Activated naive CD8-positive, alpha-beta T cell treated with anti-CD3 and anti-CD28 coated beads, Interleukin-2, amount 50 U/mL, for 24 hours (primary cell): ENCODE measurements at regions not wholly inside any gene's neighbourhood (a gene's known extent, or its start where the extent isn't known, plus 50 kb on each side); places are given as distances from the start of the nearest gene placed in this dataset.

ENCODE experiments used
- ATAC-seq: fragments of 150-1000 bp; cut with Tn5 transposase; one replicate; pipeline ENCODE4 v1.10.0; 2021
- DNase-seq: peaks from one replicate; pipeline ENCODE4 v3.0.0; 2021
- H3K27ac Mint-ChIP-seq: one replicate; pipeline ENCODE4 v1.8.0; 2021; ENCODE audit warnings: mild to moderate bottlenecking, mixed read lengths
- H3K27me3 Mint-ChIP-seq: one replicate; pipeline ENCODE4 v1.8.0; 2021; ENCODE audit warnings: mixed read lengths
- H3K36me3 Mint-ChIP-seq: one replicate; pipeline ENCODE4 v1.8.0; 2021; ENCODE audit warnings: low read depth, mixed read lengths
- H3K4me1 Mint-ChIP-seq: one replicate; pipeline ENCODE4 v1.8.0; 2021; ENCODE audit warnings: mixed read lengths
- H3K4me3 Mint-ChIP-seq: one replicate; pipeline ENCODE4 v1.8.0; 2021; ENCODE audit warnings: mild to moderate bottlenecking, moderate library complexity, mixed read lengths
- H3K9me3 Mint-ChIP-seq: one replicate; pipeline ENCODE4 v1.8.0; 2021; ENCODE audit warnings: mixed read lengths

DNA sequence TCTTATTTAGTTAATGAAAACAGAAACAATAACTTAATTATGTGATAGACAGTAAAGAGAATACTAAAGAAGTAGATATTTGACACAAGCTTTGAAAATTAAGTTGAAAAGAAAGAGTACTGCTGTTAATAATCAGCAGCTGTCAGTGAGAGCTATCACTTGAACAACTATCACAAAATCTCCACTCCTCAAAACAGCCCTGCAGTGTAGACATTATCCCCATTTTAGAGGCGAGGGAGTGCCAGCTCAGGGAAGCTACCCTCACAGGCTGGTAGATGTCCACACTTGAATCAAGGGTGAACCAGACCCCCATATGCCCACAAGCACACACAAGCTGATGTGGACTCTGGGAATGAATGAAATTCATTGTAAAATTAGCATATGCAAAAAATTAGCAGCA is 248.8 kb downstream of the RHOU start:
- Mint-ChIP-seq H3K27me3 (no peaks in the 10 kb centered on the region), H3K9me3 (no peaks in the 10 kb centered on the region), H3K36me3 (no peaks in the 10 kb centered on the region), H3K4me1 (peaks cover 1% of the 10 kb centered on the region), H3K27ac (no peak overlapping the region), H3K4me3 (no peak overlapping the region)
- DNase-seq (no peak), ATAC-seq (no peak)

DNA sequence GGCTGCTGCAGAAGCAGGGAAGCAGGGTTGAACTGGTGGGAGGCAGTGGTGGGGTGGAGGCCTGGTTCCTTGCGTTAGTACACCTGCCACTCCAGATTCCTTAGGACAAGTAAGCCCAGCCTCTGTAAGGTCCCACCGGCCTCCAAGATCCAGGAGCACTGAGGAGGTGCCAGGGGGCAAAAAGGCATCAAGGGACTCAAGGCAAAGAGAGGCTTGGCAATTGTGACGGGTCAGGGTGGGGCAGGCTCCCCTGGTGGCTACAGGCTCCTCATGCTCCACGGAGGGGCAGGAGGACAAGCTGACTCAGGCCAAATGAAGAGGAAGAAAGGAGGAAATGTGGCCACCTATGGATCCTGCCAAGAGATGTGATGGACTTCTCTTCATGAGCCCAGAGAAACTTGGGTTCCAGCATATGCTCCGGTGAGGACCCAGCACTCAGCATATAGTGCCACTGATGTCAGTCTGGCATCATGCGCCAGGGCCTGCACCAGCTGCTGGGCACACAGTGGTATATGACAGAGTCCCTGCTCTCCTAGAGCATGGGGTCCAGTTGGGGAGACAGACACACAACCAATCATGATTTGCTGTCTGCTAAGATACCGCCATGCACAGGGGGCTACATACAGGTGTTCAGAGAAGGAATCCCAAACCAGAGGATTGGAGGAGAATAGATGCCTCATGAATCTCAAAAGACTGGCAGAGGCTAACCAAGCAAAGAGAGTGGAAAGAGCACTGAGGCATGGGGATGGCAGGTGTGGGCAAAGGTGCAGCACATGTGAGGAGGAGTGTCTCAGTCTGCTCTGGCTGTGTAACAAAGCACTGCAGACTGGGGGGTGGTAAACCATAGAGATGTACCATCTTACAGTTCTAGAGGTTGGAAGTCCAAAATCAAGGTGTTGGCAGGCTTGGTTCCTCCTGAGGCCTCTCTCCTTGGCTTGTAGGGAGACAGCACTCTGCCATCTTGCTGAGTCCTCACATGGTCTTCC is 249.7 kb downstream of the RHOU start:
- Mint-ChIP-seq H3K9me3 (no peaks in the 10 kb centered on the region), H3K4me1 (peaks cover 5% of the 10 kb centered on the region), H3K27me3 (no peaks in the 10 kb centered on the region), H3K4me3 (no peak overlapping the region), H3K36me3 (no peaks in the 10 kb centered on the region), H3K27ac (no peak overlapping the region)
- DNase-seq, result no peak
- no peak for ATAC-seq

DNA sequence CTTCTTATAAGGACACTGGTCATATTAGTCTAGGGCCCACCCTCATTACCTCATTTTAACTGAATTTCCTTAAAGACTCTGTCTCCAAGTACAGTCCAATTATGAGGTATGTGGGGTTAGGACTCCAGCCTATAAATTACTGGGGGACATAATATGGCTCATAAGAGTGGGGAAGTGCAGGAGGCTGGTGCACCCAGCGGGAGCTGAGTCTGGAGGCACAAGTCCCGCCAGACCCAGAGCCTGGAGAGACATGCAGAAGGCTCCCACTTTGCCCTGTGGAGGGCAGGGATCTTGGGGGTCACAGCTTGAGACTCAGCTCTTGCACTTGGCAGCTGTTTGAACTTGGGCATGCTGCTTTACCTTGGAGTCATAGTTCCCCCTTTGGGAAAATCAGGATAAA is 250.4 kb downstream of the RHOU start:
- ATAC-seq, result no peak
- Mint-ChIP-seq H3K9me3 (no peaks in the 10 kb centered on the region), H3K27me3 (no peaks in the 10 kb centered on the region), H3K36me3 (no peaks in the 10 kb centered on the region), H3K4me3 (no peak overlapping the region), H3K4me1 (peaks cover 7% of the 10 kb centered on the region), H3K27ac (no peak overlapping the region)
- DNase-seq, result no peak

DNA sequence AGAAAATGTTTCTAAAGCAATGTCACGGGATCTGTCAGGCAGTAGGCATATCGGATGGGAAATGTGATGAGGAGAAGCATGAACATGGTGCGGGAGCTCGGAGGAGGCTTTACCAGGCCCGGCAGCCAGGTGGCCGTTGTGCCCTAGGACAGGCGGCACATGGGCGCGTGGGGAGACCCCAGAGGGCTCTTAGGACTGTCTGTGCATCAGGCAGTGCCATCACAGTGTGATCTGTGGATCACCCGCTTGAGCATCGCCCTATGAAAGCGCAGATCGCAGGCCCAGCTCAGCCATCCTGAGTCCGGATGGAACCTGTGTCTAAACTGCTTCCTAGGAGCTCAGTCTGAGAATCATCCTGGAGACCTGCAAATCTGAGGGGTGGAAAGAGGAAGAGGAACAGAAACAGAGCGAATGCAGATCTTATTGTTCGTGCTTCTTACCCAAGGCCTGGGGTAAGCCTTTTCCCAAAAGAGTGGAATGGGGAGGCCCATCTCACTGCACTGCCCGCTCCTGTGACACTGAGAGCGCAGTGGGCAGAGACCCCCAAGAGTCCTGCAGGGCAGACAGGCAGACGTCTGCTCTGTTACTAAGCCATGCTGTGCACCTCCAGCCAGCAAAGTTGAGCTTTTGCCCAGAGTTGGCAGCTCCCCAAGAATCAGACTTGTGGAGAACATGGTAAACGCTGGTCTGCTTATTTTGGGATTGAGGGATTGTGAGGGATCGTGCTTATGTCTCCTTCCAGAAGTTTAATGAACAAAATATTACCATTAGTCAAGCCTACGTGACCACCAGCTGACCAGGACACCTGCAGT is 251.0 kb downstream of the RHOU start:
- no peak overlapping the region for H3K27ac Mint-ChIP-seq
- H3K36me3 Mint-ChIP-seq, result no peaks in the 10 kb centered on the region
- H3K27me3 Mint-ChIP-seq, result no peaks in the 10 kb centered on the region
- no peak overlapping the region for H3K4me3 Mint-ChIP-seq
- no peaks in the 10 kb centered on the region for H3K9me3 Mint-ChIP-seq
- ATAC-seq (no peak), DNase-seq (no peak)
- peaks cover 8% of the 10 kb centered on the region for H3K4me1 Mint-ChIP-seq

DNA sequence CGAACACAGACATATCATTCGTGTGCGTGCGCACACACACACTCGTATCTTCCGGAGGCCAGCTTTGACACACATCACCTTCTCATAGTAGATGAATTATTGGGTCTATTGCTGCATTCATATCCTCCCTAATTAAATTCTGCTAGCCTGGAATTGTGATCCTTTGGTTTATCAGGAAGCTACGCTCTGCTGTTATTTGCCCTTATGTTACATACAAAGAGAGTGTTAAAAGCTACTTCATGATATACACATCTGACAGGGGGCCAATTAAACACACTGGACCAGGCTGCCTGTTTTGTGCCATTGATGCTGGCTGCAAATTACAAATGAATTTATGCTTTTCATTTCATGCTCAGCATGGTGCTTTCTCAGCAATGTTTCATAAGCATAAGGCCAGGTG is 252.0 kb downstream of the RHOU start:
- Mint-ChIP-seq H3K36me3 (no peaks in the 10 kb centered on the region), H3K27ac (no peak overlapping the region), H3K27me3 (no peaks in the 10 kb centered on the region), H3K9me3 (no peaks in the 10 kb centered on the region), H3K4me1 (peaks cover 8% of the 10 kb centered on the region), H3K4me3 (no peak overlapping the region)
- DNase-seq, result no peak
- no peak for ATAC-seq

DNA sequence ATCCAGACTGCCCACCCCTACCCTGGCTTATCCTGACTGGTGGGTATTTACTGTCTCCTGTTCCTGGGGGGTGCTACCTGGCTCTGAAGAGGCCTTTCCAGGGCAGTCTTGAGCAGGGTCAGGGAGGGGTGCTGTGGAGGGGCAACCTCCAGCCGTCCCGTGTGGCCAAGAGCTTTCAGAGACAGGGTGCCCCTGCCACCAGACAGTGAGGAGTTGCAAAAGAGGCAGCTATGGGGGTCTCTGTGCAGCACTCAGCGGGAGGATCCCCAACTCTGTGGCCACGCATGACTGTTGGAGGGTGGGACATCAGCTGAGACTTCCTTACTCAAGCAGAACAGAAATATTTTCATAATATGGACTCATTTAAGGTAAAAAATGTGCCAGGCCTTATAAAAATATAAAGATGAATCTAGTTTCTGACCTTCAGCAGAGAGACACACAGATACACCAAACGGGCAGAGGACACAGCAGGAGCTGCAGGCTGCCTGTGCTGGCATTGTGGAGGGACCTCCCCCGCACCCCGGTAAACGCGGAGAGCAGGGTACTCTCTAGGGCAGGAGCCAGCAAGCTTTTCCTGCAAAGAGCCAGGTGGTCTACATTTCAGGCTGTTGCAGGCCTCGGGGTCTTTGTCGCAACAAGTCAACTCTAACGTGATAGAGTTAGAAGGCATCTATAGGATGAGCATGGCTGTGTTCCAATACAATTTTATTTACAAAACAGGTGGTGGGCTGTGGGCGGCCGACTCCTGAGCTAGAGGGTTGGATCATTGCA is 252.6 kb downstream of the RHOU start:
- H3K27ac Mint-ChIP-seq, result no peak overlapping the region

DNA sequence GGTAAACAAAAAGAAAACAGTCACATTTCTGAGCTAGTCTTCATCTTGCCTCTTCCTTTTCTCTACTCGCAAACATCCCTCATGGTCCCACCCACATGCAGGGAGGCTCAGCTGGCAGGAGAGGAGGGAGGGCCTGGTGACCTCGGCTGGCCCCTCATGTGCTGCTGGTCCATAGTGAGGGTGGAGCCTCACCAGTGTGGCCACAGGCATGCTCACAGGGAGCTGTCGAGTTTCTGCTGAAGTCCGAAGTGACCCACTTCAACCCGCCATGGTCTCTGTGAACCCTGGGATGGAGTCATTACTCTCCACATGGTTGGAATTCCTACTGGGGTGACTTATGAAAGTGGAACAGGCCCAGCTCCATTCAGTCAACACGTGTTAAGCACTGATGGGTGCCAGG is 253.4 kb downstream of the RHOU start:
- H3K9me3 Mint-ChIP-seq, result no peaks in the 10 kb centered on the region
- H3K27me3 Mint-ChIP-seq, result no peaks in the 10 kb centered on the region
- peaks cover 8% of the 10 kb centered on the region for H3K4me1 Mint-ChIP-seq
- no peaks in the 10 kb centered on the region for H3K36me3 Mint-ChIP-seq
- no peak overlapping the region for H3K27ac Mint-ChIP-seq
- no peak for DNase-seq
- ATAC-seq, result no peak
- H3K4me3 Mint-ChIP-seq, result no peak overlapping the region

More for the DNA sequence above, 252.6 kb downstream of the RHOU start:
- ATAC-seq (no peak), DNase-seq (no peak)
- Mint-ChIP-seq H3K36me3 (no peaks in the 10 kb centered on the region), H3K4me1 (peaks cover 8% of the 10 kb centered on the region), H3K27me3 (no peaks in the 10 kb centered on the region), H3K4me3 (no peak overlapping the region), H3K9me3 (no peaks in the 10 kb centered on the region)

DNA sequence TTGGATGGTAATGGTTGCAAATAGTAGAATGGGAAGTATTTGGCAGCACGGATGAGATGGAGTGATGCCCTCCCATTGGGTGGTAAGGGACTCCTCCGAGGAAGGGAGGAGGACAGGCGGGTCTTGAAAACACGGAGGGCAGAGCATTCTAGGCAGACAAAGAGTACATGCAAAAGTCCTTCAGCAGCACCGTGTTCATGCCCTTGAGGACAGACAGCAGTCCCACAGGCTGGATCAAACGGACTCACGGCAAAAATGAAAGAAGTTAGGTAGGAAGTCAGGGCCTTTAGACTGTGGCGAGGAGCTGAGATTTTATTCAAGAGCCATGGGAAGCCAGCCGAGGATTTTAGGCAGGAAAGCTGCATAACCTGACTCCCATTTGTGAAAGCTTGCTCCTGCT is 253.9 kb downstream of the RHOU start:
- peaks cover 8% of the 10 kb centered on the region for H3K4me1 Mint-ChIP-seq
- no peak overlapping the region for H3K4me3 Mint-ChIP-seq
- no peak for DNase-seq
- H3K9me3 Mint-ChIP-seq, result no peaks in the 10 kb centered on the region
- no peak overlapping the region for H3K27ac Mint-ChIP-seq
- H3K27me3 Mint-ChIP-seq, result no peaks in the 10 kb centered on the region
- ATAC-seq, result no peak
- no peaks in the 10 kb centered on the region for H3K36me3 Mint-ChIP-seq

DNA sequence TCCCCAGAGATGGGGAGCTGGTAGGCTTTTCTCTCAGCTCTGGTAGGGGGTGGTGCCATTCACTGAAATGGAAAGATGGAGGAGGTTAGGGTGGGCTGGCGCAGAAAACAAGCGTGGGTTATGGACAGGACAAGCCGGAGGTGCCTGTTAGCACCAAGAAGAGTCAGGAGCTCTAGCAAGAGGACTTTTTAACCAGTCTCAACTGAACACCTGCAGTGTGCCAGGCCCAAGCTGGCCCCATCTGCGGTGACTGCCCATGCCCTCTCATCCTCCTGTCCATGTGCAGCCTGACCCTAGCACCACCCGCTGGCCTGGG is 254.4 kb downstream of the RHOU start:
- Mint-ChIP-seq H3K27me3 (no peaks in the 10 kb centered on the region), H3K4me3 (no peak overlapping the region), H3K36me3 (no peaks in the 10 kb centered on the region), H3K4me1 (peaks cover 8% of the 10 kb centered on the region), H3K27ac (no peak overlapping the region), H3K9me3 (no peaks in the 10 kb centered on the region)
- ATAC-seq (no peak), DNase-seq (no peak)

DNA sequence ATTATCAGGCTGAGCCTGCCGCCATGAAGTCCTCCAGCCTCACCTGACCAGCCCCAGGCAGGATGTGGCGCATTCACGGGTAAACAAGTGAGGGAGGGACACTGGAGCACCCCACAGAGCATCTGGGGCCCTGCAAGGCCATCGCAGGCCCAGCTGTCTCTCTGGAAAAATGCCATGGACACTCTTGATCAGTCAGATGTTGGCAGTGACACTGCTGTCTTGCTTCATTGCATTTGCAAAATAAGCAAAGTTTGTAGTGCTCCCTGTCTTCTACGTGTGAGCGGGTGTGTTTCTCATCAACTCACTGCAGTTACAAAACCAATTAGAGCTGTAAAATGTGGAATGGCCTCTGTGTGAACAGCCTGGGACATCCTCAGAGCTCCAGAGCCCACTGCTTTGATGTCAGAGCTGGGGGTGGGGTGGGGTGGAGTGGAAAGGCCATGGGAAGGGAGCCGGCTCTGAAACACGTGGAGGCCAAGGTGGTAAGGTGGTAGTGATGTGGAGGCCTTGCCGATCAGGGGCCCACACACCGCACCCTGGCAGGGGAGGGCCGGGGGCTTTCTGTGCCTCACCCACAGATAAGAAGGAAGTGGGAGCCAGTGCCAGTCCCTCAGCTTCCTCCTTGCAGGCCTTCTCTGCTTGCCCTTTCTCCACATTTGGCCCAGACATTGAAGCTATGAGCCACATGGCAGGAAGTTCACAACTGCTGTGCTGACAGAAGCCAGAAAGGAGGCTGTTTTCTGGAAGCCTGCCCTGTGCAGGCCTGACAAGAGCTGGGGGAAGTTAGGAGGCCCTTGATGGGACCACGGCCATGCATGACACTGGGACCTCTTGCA is 254.9 kb downstream of the RHOU start:
- H3K27me3 Mint-ChIP-seq, result no peaks in the 10 kb centered on the region
- H3K9me3 Mint-ChIP-seq, result no peaks in the 10 kb centered on the region
- no peak overlapping the region for H3K27ac Mint-ChIP-seq
- peaks cover 8% of the 10 kb centered on the region for H3K4me1 Mint-ChIP-seq
- no peak overlapping the region for H3K4me3 Mint-ChIP-seq
- ATAC-seq (no peak), DNase-seq (no peak)
- H3K36me3 Mint-ChIP-seq, result no peaks in the 10 kb centered on the region

DNA sequence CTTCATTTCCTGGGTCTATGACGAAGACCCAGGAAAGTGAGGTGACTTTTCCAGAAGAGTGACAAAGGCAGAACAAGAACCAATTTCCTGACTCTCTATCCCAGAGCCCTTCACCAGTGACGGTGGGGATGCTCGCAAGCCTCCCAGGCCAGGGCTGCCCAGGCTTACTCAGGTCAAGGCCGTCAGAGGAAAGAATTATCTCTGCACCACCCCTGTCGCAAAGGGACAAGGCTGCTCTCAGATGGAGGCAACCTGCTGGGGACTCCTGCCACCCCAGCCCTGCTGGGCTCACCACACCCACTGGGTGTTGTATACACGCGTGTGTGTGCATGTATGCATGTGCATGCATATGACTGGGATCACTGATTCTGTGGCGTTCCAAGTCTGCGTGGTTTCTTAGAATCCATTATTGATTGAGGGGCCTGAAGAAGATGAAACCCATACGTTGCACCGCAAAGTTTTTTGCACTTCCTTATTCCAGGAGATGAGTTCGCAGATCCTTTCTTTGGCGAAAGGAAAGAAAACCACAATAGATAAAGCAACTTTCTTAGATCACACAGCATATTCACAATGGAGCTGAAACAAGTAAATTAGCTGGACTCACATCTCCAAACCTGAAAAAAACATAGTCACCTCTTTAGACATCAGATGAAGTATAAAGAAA is 255.8 kb downstream of the RHOU start:
- no peak for DNase-seq
- H3K27me3 Mint-ChIP-seq, result no peaks in the 10 kb centered on the region
- no peak for ATAC-seq
- no peaks in the 10 kb centered on the region for H3K36me3 Mint-ChIP-seq
- no peak overlapping the region for H3K4me3 Mint-ChIP-seq
- H3K9me3 Mint-ChIP-seq, result no peaks in the 10 kb centered on the region
- H3K27ac Mint-ChIP-seq, result no peak overlapping the region
- peaks cover 8% of the 10 kb centered on the region for H3K4me1 Mint-ChIP-seq

DNA sequence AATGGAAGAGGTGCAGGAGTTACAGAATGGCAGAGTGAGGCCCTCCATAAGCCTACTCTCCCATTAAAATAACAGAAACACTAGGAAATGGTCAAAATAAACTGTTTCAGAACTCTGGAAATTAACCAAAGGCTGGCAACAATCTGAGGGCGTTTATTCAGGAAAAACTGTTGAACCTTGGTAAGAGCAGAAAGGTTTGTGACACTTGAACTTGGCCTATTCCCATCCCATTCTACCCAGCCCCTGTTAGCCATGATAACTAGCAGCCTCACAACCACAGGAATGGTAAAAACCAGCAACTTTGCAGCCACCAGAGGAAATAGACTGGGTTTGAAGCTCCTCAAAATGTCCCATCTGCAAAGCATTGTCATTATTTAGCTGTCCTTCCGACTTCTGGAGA is 256.8 kb downstream of the RHOU start:
- H3K27ac Mint-ChIP-seq, result no peak overlapping the region
- no peaks in the 10 kb centered on the region for H3K9me3 Mint-ChIP-seq
- H3K36me3 Mint-ChIP-seq, result no peaks in the 10 kb centered on the region
- peaks cover 8% of the 10 kb centered on the region for H3K4me1 Mint-ChIP-seq
- no peaks in the 10 kb centered on the region for H3K27me3 Mint-ChIP-seq
- DNase-seq, result no peak
- ATAC-seq, result no peak
- H3K4me3 Mint-ChIP-seq, result no peak overlapping the region

DNA sequence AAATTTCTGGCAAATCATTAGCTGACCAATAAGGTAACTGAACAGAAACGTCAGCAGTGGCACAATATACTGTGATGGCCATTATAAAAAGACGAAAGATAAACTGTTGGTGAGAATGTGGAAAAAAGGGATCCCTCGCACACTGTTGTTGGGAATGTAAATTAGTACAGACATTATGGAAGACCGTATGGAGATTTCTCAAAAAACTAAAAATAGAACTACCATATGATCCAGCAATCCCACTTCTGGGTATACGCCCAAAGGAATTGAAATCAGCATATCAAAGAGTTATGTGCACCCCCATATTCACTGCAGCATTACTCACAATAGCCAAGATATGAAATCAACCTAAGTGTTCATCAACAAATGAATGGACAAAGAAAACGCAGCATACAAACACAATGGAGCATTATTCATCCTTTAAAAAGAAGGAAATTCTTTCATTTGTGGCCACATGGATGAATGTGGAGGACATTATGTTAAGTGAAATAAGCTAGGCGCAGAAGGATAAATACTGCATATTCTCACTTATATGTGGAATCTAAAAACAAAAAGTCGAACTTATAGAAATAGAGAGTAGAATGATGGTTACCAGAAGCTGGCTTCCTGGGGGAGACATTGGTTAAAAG is 257.7 kb downstream of the RHOU start:
- no peak overlapping the region for H3K4me3 Mint-ChIP-seq
- H3K4me1 Mint-ChIP-seq, result peaks cover 8% of the 10 kb centered on the region
- H3K36me3 Mint-ChIP-seq, result no peaks in the 10 kb centered on the region
- ATAC-seq (no peak), DNase-seq (no peak)
- no peak overlapping the region for H3K27ac Mint-ChIP-seq
- H3K9me3 Mint-ChIP-seq, result no peaks in the 10 kb centered on the region
- no peaks in the 10 kb centered on the region for H3K27me3 Mint-ChIP-seq
